H1 (cell line): ENCODE measurements at regions not wholly inside any gene's neighbourhood (a gene's known extent, or its start where the extent isn't known, plus 50 kb on each side); places are given as distances from the start of the nearest gene placed in this dataset.
"Not testable (repeated sequence)": the region's sequence is repeated elsewhere in the genome, so short reads cannot be mapped to it uniquely, and the experiment has no call there.

ENCODE experiments used
- CTCF ChIA-PET: fragments of 300-600 bp; sonication (Branson Sonifier 250); formaldehyde crosslinking; loops from one replicate; lab custom pipeline; 2021; ENCODE audit not compliant: partially characterized antibody; lab: Charles Lee
- POLR2A ChIA-PET: fragments of 300-600 bp; sonication (Branson Sonifier 250); formaldehyde crosslinking; loops from one replicate; lab custom pipeline; 2021; ENCODE audit warnings: inconsistent platforms; ENCODE audit not compliant: partially characterized antibody; lab: Charles Lee
- DNase-seq, 2 experiments: peaks; one replicate each; pipeline versions ENCODE4 v3.0.0 to v3.0.0-alpha.2; 2010 to 2022; ENCODE audit warnings: low spot score in 2 of 2, low read depth in 1 of 2, mixed read lengths in 1 of 2
- FAIRE-seq: peaks from 2 replicates; lab custom pipeline; 2011; peaks lifted over from hg19 to GRCh38; lab: Jason Lieb, UNC
- H2AFZ ChIP-seq: 2 replicates; pipeline ENCODE4 v1.8.1; 2012; ENCODE audit warnings: low read length, inconsistent platforms
- H2AK5ac ChIP-seq: 2 replicates; pipeline ENCODE4 v1.6.1; 2013; ENCODE audit warnings: low read depth, low read length
- H2BK120ac ChIP-seq: replicated peaks from 2 replicates; pipeline ENCODE3; 2013; ENCODE audit warnings: low read depth, low read length, inconsistent platforms
- H2BK12ac ChIP-seq: 2 replicates; pipeline ENCODE4 v1.6.1; 2013; ENCODE audit warnings: low read depth, low read length
- H2BK15ac ChIP-seq: 2 replicates; pipeline ENCODE4 v1.6.1; 2013; ENCODE audit warnings: low read length
- H2BK20ac ChIP-seq: 2 replicates; pipeline ENCODE4 v1.6.1; 2013; ENCODE audit warnings: low read length
- H2BK5ac ChIP-seq: 2 replicates; pipeline ENCODE4 v1.6.1; 2013; ENCODE audit warnings: low read depth, low read length
- H3K14ac ChIP-seq: 2 replicates; pipeline ENCODE4 v1.6.1; 2013; ENCODE audit warnings: inconsistent platforms; ENCODE audit not compliant: insufficient read length
- H3K18ac ChIP-seq: 2 replicates; pipeline ENCODE4 v1.6.1; 2013; ENCODE audit warnings: low read length; ENCODE audit errors: extremely low read depth
- H3K23ac ChIP-seq: 2 replicates; pipeline ENCODE4 v1.6.1; 2013; ENCODE audit warnings: inconsistent platforms; ENCODE audit not compliant: insufficient read length
- H3K23me2 ChIP-seq: 2 replicates; pipeline ENCODE4 v1.6.1; 2013; ENCODE audit warnings: low read depth, low read length
- H3K27ac ChIP-seq: 2 replicates; pipeline ENCODE4 v1.6.1; 2011; ENCODE audit warnings: low read depth, low read length, inconsistent platforms
- H3K27me3 ChIP-seq, 4 experiments: replicated peaks in 1 of 4; 1 replicate in 1 of 4; 2 replicates in 3 of 4; pipeline versions ENCODE4 v1.6.1 to v1.8.1; 2011 to 2013; ENCODE audit warnings: low read length in 3 of 4, mild to moderate bottlenecking in 3 of 4, inconsistent platforms in 2 of 4, mixed read lengths in 2 of 4, moderate library complexity in 1 of 4; ENCODE audit not compliant: control insufficient read depth in 3 of 4, insufficient read depth in 3 of 4; ENCODE audit errors: extremely low read depth in 1 of 4
- H3K36me3 ChIP-seq, 4 experiments: 2 replicates each; pipeline versions ENCODE4 v1.6.1 to v1.8.1; 2011 to 2013; ENCODE audit warnings: mild to moderate bottlenecking in 4 of 4, low read length in 3 of 4, moderate library complexity in 2 of 4, control low read depth in 1 of 4, inconsistent platforms in 1 of 4; ENCODE audit not compliant: insufficient read depth in 4 of 4, control insufficient read depth in 2 of 4
- H3K4ac ChIP-seq: replicated peaks from 2 replicates; pipeline ENCODE3; 2013; ENCODE audit warnings: low read length, low read depth, mixed read lengths, inconsistent platforms; ENCODE audit not compliant: insufficient read length
- H3K4me1 ChIP-seq, 4 experiments: replicated peaks in 1 of 4; 1 replicate in 1 of 4; 2 replicates in 3 of 4; pipeline versions ENCODE4 v1.6.1 to v1.8.1; 2011 to 2013; ENCODE audit warnings: low read length in 3 of 4, inconsistent platforms in 2 of 4, mixed read lengths in 1 of 4; ENCODE audit not compliant: insufficient read depth in 4 of 4, control insufficient read depth in 3 of 4
- H3K4me2 ChIP-seq, 2 experiments: 2 replicates each; pipeline versions ENCODE4 v1.6.1 to v1.8.1; 2011 to 2013; ENCODE audit warnings: low read depth in 2 of 2, low read length in 2 of 2, control low read depth in 1 of 2, inconsistent platforms in 1 of 2, mild to moderate bottlenecking in 1 of 2; ENCODE audit not compliant: insufficient read depth in 1 of 2
- H3K4me3 ChIP-seq, 4 experiments: fragments of 200-600, 300-600 bp in 1 of 4; sonication (generic), shearing (Covaris generic), sonication (Bioruptor Twin) in 1 of 4; 2 replicates each; pipeline versions ENCODE4 v1.5.1 to v1.8.1; 2011 to 2016; ENCODE audit warnings: low read length in 4 of 4, low read depth in 3 of 4, control low read depth in 2 of 4, inconsistent platforms in 2 of 4, mild to moderate bottlenecking in 2 of 4, mixed read lengths in 1 of 4, moderate library complexity in 1 of 4; ENCODE audit not compliant: insufficient read depth in 2 of 4; ENCODE audit errors: extremely low read depth in 1 of 4
- H3K56ac ChIP-seq: replicated peaks from 2 replicates; pipeline ENCODE3; 2013; ENCODE audit warnings: low read depth, mild to moderate bottlenecking, mixed read lengths, low read length, inconsistent platforms; ENCODE audit not compliant: insufficient read length
- H3K79me1 ChIP-seq: 2 replicates; pipeline ENCODE4 v1.6.1; 2013; ENCODE audit warnings: low read depth, low read length, control low read depth
- H3K79me2 ChIP-seq, 2 experiments: 2 replicates each; pipeline versions ENCODE4 v1.6.1 to v1.8.1; 2012 to 2013; ENCODE audit warnings: low read length in 2 of 2, mild to moderate bottlenecking in 2 of 2, inconsistent platforms in 1 of 2; ENCODE audit not compliant: insufficient read depth in 2 of 2, control insufficient read depth in 1 of 2
- H3K9ac ChIP-seq, 4 experiments: replicated peaks in 1 of 4; 1 replicate in 1 of 4; 2 replicates in 3 of 4; pipeline versions ENCODE4 v1.6.1 to v1.8.1; 2011 to 2013; ENCODE audit warnings: low read depth in 3 of 4, low read length in 3 of 4, control low read depth in 2 of 4, mild to moderate bottlenecking in 2 of 4, moderate library complexity in 2 of 4, inconsistent platforms in 1 of 4; ENCODE audit errors: extremely low read depth in 1 of 4
- H3K9me3 ChIP-seq, 2 experiments: 2 replicates each; pipeline versions ENCODE4 v1.6.1 to v1.8.1; 2012 to 2013; ENCODE audit warnings: mild to moderate bottlenecking in 2 of 2, moderate library complexity in 2 of 2, control low read depth in 1 of 2, inconsistent platforms in 1 of 2, low read depth in 1 of 2, low read length in 1 of 2, mixed read lengths in 1 of 2; ENCODE audit not compliant: insufficient read depth in 2 of 2
- H4K20me1 ChIP-seq, 2 experiments: replicated peaks in 1 of 2; 2 replicates each; pipeline versions ENCODE3 to v1.8.1; 2011 to 2013; ENCODE audit warnings: inconsistent platforms in 2 of 2, low read length in 2 of 2, mild to moderate bottlenecking in 1 of 2; ENCODE audit not compliant: insufficient read depth in 2 of 2, control insufficient read depth in 1 of 2
- H4K5ac ChIP-seq: 2 replicates; pipeline ENCODE4 v1.6.1; 2013; ENCODE audit warnings: low read length, low read depth, mixed read lengths, inconsistent platforms; ENCODE audit not compliant: insufficient read length
- H4K8ac ChIP-seq: 2 replicates; pipeline ENCODE4 v1.8.0; 2013; ENCODE audit warnings: mild to moderate bottlenecking, moderate library complexity, low read length, inconsistent platforms; ENCODE audit not compliant: insufficient read depth; ENCODE audit errors: extremely low read depth
- H4K91ac ChIP-seq: replicated peaks from 2 replicates; pipeline ENCODE3; 2013; ENCODE audit warnings: low read length, mixed read lengths, inconsistent platforms; ENCODE audit not compliant: insufficient read length
- WGBS, 2 experiments: shearing (Covaris generic) in 1 of 2; methylation state at CpG; one replicate each; pipeline versions ENCODE4 v1.1.6 to v1.1.7; 2013 to 2015; ENCODE audit warnings: low lambda C conversion rate in 2 of 2, mixed read lengths in 2 of 2, inconsistent platforms in 1 of 2, low coverage in 1 of 2, missing lambda C conversion rate in 1 of 2; ENCODE audit not compliant: insufficient replicate concordance in 2 of 2, insufficient coverage in 1 of 2, insufficient read length in 1 of 2; ENCODE audit errors: extremely low coverage in 1 of 2, missing lambda C conversion rate in 1 of 2; 5-methylcytosine and 5-hydroxymethylcytosine counted together

GRCh38 chr2:145787597-145788361, 1267.9 kb upstream of the ZEB2 start:
- H3K79me1 ChIP-seq, H4K8ac ChIP-seq, H2AK5ac ChIP-seq, H3K18ac ChIP-seq, FAIRE-seq, H3K23me2 ChIP-seq, H3K4me1 ChIP-seq, H4K20me1 ChIP-seq, H2BK5ac ChIP-seq, H3K9me3 ChIP-seq, H3K56ac ChIP-seq, H3K4ac ChIP-seq, H3K79me2 ChIP-seq, H2BK15ac ChIP-seq, H2AFZ ChIP-seq, H3K36me3 ChIP-seq, H2BK20ac ChIP-seq, H3K27me3 ChIP-seq, H2BK12ac ChIP-seq, H3K23ac ChIP-seq, H3K4me2 ChIP-seq, H4K91ac ChIP-seq, DNase-seq, H3K9ac ChIP-seq, H3K27ac ChIP-seq, H3K4me3 ChIP-seq, POLR2A ChIA-PET, H3K14ac ChIP-seq, H4K5ac ChIP-seq, CTCF ChIA-PET, H2BK120ac ChIP-seq: not testable (repeated sequence)
- WGBS, 2 experiments: 92% methylated on average over 6 of the region's 6 CpGs; no CpG with 5 or more reads in 1 of the 2 experiments

GRCh38 chr2:145782607-145783006, 1262.7 kb upstream of the ZEB2 start:
- not testable (repeated sequence) for H3K27ac ChIP-seq, H3K14ac ChIP-seq

More at GRCh38 chr2:145782607-145783006, 1262.7 kb upstream of the ZEB2 start:
- H3K79me1 ChIP-seq, CTCF ChIA-PET, H3K18ac ChIP-seq, H2AFZ ChIP-seq, H3K4me2 ChIP-seq, H4K5ac ChIP-seq, H2BK15ac ChIP-seq, H3K4ac ChIP-seq, H4K91ac ChIP-seq, H4K20me1 ChIP-seq, H2BK20ac ChIP-seq, H3K4me3 ChIP-seq, H2BK12ac ChIP-seq, H3K36me3 ChIP-seq, H3K56ac ChIP-seq, H3K79me2 ChIP-seq, H3K27me3 ChIP-seq, H3K4me1 ChIP-seq, H2BK120ac ChIP-seq, H3K23me2 ChIP-seq, H2BK5ac ChIP-seq, H4K8ac ChIP-seq, POLR2A ChIA-PET, DNase-seq, FAIRE-seq, H3K23ac ChIP-seq, H3K9ac ChIP-seq, H2AK5ac ChIP-seq: not testable (repeated sequence)
- H3K9me3 ChIP-seq: peaks cover 6 to 10% of the 10 kb centered on the region in 2 experiments; a peak in 1 of 4 replicates
- WGBS, 2 experiments: 91% methylated on average over 4 of the region's 5 CpGs; no CpG with 5 or more reads in 1 of the 2 experiments
